Gastroesophageal sphincter (tissue), 3 donors: ENCODE measurements at regions not wholly inside any gene's neighbourhood (a gene's known extent, or its start where the extent isn't known, plus 50 kb on each side); places are given as distances from the start of the nearest gene placed in this dataset.

Experiments
- CTCF ChIP-seq, 4 experiments: fragments of 200-600 bp in 2 of 4; fragments of 450-650 bp in 2 of 4; sonication (generic) in 1 of 4; IDR thresholded peaks; one replicate each; pipeline ENCODE4 v1.5.1; 2017 to 2019; ENCODE audit warnings: antibody characterized with exemption in 4 of 4, mild to moderate bottlenecking in 2 of 4, moderate library complexity in 2 of 4
- POLR2AphosphoS5 ChIP-seq: sonication (generic); formaldehyde crosslinking; IDR thresholded peaks from one replicate; pipeline ENCODE4 v1.6.1; 2017; ENCODE audit warnings: antibody characterized with exemption

- TF ChIP-seq POLR2AphosphoS5 (no peak), CTCF (IDR thresholded peaks at IDR 0.05) (no peak)
These were observed 1251.2 kb upstream of the CDH8 start for GRCh38 chr16:63287401-63287800.
